Heart right ventricle (tissue), 16 donors: ENCODE measurements at regions not wholly inside any gene's neighbourhood (a gene's known extent, or its start where the extent isn't known, plus 50 kb on each side); places are given as distances from the start of the nearest gene placed in this dataset.

ENCODE experiments used
- ATAC-seq, 8 donors: fragments of 200-7000 bp; cut with Tn5 transposase; one replicate each; pipeline ENCODE4 v1.9.1; 2020; ENCODE audit warnings: mild to moderate bottlenecking in 8 of 8, moderate library complexity in 8 of 8, moderate number of reproducible peaks in 1 of 8
- DNase-seq, 2 donors: peaks; one replicate each; pipeline ENCODE4 v3.0.0-alpha.2; 2020
- H3K27ac ChIP-seq, 10 donors: fragments of 200-600 bp; sonication (generic) in 2 of 10; one replicate each; pipeline versions ENCODE4 v1.5.0 to v1.8.0; 2020 to 2022; ENCODE audit warnings: mild to moderate bottlenecking in 3 of 10
- H3K27me3 ChIP-seq, 7 donors: fragments of 200-600 bp; one replicate each; pipeline ENCODE4 v1.8.0; 2021 to 2022; ENCODE audit warnings: mild to moderate bottlenecking in 2 of 7
- H3K36me3 ChIP-seq, 9 donors: fragments of 200-600 bp; sonication (generic) in 1 of 9; one replicate each; pipeline versions ENCODE4 v1.5.0 to v1.8.0; 2020 to 2022; ENCODE audit warnings: mild to moderate bottlenecking in 2 of 9
- H3K4me1 ChIP-seq, 9 donors: fragments of 200-600 bp; sonication (generic) in 1 of 9; one replicate each; pipeline versions ENCODE4 v1.5.0 to v1.8.0; 2020 to 2022; ENCODE audit warnings: mild to moderate bottlenecking in 4 of 9
- H3K4me3 ChIP-seq, 10 donors: fragments of 200-600 bp; sonication (generic) in 2 of 10; one replicate each; pipeline versions ENCODE4 v1.5.0 to v1.8.0; 2020 to 2022; ENCODE audit warnings: mild to moderate bottlenecking in 7 of 10, moderate library complexity in 2 of 10
- H3K9me3 ChIP-seq, 11 donors: fragments of 200-600 bp in 10 of 11; sonication (generic) in 2 of 11; one replicate each; pipeline versions ENCODE4 v1.5.0 to v1.8.0; 2013 to 2022; ENCODE audit warnings: mild to moderate bottlenecking in 2 of 11, control low read depth in 1 of 11, moderate library complexity in 1 of 11
- CTCF ChIP-seq, 9 donors: fragments of 200-600 bp; sonication (generic) in 2 of 9; IDR thresholded peaks; one replicate each; pipeline versions ENCODE4 v1.5.0 to v1.8.0; 2021 to 2022; ENCODE audit warnings: antibody characterized with exemption in 9 of 9, mild to moderate bottlenecking in 5 of 9, moderate library complexity in 1 of 9
- WGBS, 2 donors: extraction: QIAGEN DNeasy Blood & Tissue Kit; methylation state at CpG; one replicate each; pipeline ENCODE4 v1.1.7; 2013; ENCODE audit warnings: inconsistent platforms in 1 of 2; 5-methylcytosine and 5-hydroxymethylcytosine counted together
- intact Hi-C, 10 donors: fragments of 100-400 bp; cut with DNase I; formaldehyde crosslinking; loops; one replicate each; pipeline versions ENCODE4 v1.11.1 to v1.14.2; 2022
- donor health status: Arrhythmogenic right ventricular cardiomyopathy.
- donor health status: ischemic (EF 13 %, LVEDD 7.1; RV severe dilation, severe dysfunction).
- donor health status: healthy with polysubstance abuse.
- donor health status: DM: no; HTN: yes; CAD: no.
- donor health status: DM: no; HTN: no; CAD: no.
- donor health status: ischemic (EF 25% LVEDD 6.9; RV normal size, moderate dysfunction).
- donor health status: ischemic (EF 25% LVEDD 5.7; RV mildly dilated, moderate dysfunction).
- donor health status: healthy.
- donor health status: DM: yes; HTN: yes; CAD: no.
- donor health status: Ischemic cardiomyopathy.
- donor health status: ischemic (EF 35%, LVEDD 5.7; RV mildly dilated, moderate dysfunction).
- donor health status: nonischemic (EF 11% LVEDD 7.7; RV severe dilation, severe dysfunction).
- donor health status: DM: yes; HTN: yes; CAD: no.
- donor health status: PGD.
- donor health status: ischemic (EF 29% LVEDD 5.4; RV normal size, mild dysfunction).
- donor health status: nonischemic (EF 23%, LVEDD 6.1; RV moderate dilation, normal function).

GRCh38 chr3:110314512-110315114, 757.0 kb upstream of the NECTIN3 start:
- DNase-seq: peak in 1 of 2 donors; percentile 35

GRCh38 chr3:110318108-110318507, 753.5 kb upstream of the NECTIN3 start:
- no peak for TF ChIP-seq CTCF (IDR thresholded peaks at IDR 0.05)
- H3K4me3 ChIP-seq: no peak overlapping the region
- intact Hi-C loops: loop anchor here in 4 of 10 donors (5.0 to 10.0 kb wide), 2 partner anchors 586 to 767 kb away; no protein-coding TSS in a partner anchor
- no peaks in the 10 kb centered on the region for H3K36me3 ChIP-seq
- H3K27me3 ChIP-seq: no peaks in the 10 kb centered on the region
- no peak overlapping the region for H3K27ac ChIP-seq
- no peaks in the 10 kb centered on the region for H3K9me3 ChIP-seq
- 55 to 75% methylated on average over 1 of the region's 1 CpG for WGBS, 2 donors
- DNase-seq: no peak
- peaks cover 0 to 5% (median 0%) of the 10 kb centered on the region in 9 donors for H3K4me1 ChIP-seq
- no peak for ATAC-seq

More at GRCh38 chr3:110314512-110315114, 757.0 kb upstream of the NECTIN3 start:
- Histone ChIP-seq H3K27ac (no peak overlapping the region), H3K9me3 (no peaks in the 10 kb centered on the region), H3K27me3 (no peaks in the 10 kb centered on the region), H3K4me1 (peaks cover 0 to 5% (median 0%) of the 10 kb centered on the region in 9 donors), H3K4me3 (no peak overlapping the region), H3K36me3 (no peaks in the 10 kb centered on the region)
- ATAC-seq: peak in 2 of 8 donors; percentile 34 to 73
- TF ChIP-seq CTCF (IDR thresholded peaks at IDR 0.05): peak; percentile 51 to 78 (median 71)
- 33 to 36% methylated on average over 7 of the region's 7 CpGs for WGBS, 2 donors
- intact Hi-C loops: loop anchor here in 7 of 10 donors (5.0 to 10.0 kb wide), 3 partner anchors 577 to 770 kb away; no protein-coding TSS in a partner anchor

- ATAC-seq (no peak), DNase-seq (no peak)
- no peaks in the 10 kb centered on the region for H3K36me3 ChIP-seq
- no peaks in the 10 kb centered on the region for H3K9me3 ChIP-seq
- WGBS, 2 donors: 74% methylated on average over 1 of the region's 1 CpG
- TF ChIP-seq CTCF (IDR thresholded peaks at IDR 0.05): no peak
- H3K4me1 ChIP-seq: no peaks in the 10 kb centered on the region
- intact Hi-C loops: no loop called here
- H3K27ac ChIP-seq: no peak overlapping the region
- no peak overlapping the region for H3K4me3 ChIP-seq
- H3K27me3 ChIP-seq: no peaks in the 10 kb centered on the region
These were observed 748.3 kb upstream of the NECTIN3 start for GRCh38 chr3:110323349-110323748.

- H3K27ac ChIP-seq: no peak overlapping the region
- DNase-seq (no peak), ATAC-seq (no peak)
- H3K4me1 ChIP-seq: no peaks in the 10 kb centered on the region
- no peaks in the 10 kb centered on the region for H3K9me3 ChIP-seq
- H3K27me3 ChIP-seq: no peaks in the 10 kb centered on the region
- WGBS, 2 donors: 65 to 75% methylated on average over 3 of the region's 3 CpGs
- H3K36me3 ChIP-seq: no peaks in the 10 kb centered on the region
- TF ChIP-seq CTCF (IDR thresholded peaks at IDR 0.05): no peak
- intact Hi-C loops: no loop called here
- no peak overlapping the region for H3K4me3 ChIP-seq
These were observed 747.4 kb upstream of the NECTIN3 start for GRCh38 chr3:110324171-110324705.
